ENCODE measurements at regions not wholly inside any gene's neighbourhood (a gene's known extent, or its start where the extent isn't known, plus 50 kb on each side); places are given as distances from the start of the nearest gene placed in this dataset.

- Mint-ChIP-seq H3K4me3 (ENCODE audit: unreplicated experiment) (no peak overlapping the region), H3K27me3 (ENCODE audit: unreplicated experiment) (no peaks in the 10 kb centered on the region), H3K27ac (ENCODE audit: unreplicated experiment) (no peak overlapping the region), H3K9me3 (ENCODE audit: unreplicated experiment) (peaks cover 8% of the 10 kb centered on the region), H3K36me3 (ENCODE audit: unreplicated experiment) (no peaks in the 10 kb centered on the region), H3K4me1 (ENCODE audit: unreplicated experiment) (no peaks in the 10 kb centered on the region)
- peak; percentile 68 for TF ChIP-seq CTCF (IDR thresholded peaks at IDR 0.05)
- DNase-seq (ENCODE audit: extremely low spot score, unreplicated experiment): no peak
Observed at GRCh38 chr14:82710267-82710841, 1176.7 kb upstream of the SEL1L start.

- no peaks in the 10 kb centered on the region for H3K9me3 Mint-ChIP-seq (ENCODE audit: unreplicated experiment)
- H3K36me3 Mint-ChIP-seq (ENCODE audit: unreplicated experiment): no peaks in the 10 kb centered on the region
- H3K27me3 Mint-ChIP-seq (ENCODE audit: unreplicated experiment): no peaks in the 10 kb centered on the region
- no peaks in the 10 kb centered on the region for H3K4me1 Mint-ChIP-seq (ENCODE audit: unreplicated experiment)
- TF ChIP-seq CTCF (IDR thresholded peaks at IDR 0.05): no peak
- no peak for DNase-seq (ENCODE audit: extremely low spot score, unreplicated experiment)
- no peak overlapping the region for H3K27ac Mint-ChIP-seq (ENCODE audit: unreplicated experiment)
- H3K4me3 Mint-ChIP-seq (ENCODE audit: unreplicated experiment): no peak overlapping the region
Observed at GRCh38 chr14:82719617-82720016, 1186.0 kb upstream of the SEL1L start.

GRCh38 chr14:82720431-82720830 is 1186.8 kb upstream of the SEL1L start:
- Mint-ChIP-seq H3K4me1 (ENCODE audit: unreplicated experiment) (no peaks in the 10 kb centered on the region), H3K27me3 (ENCODE audit: unreplicated experiment) (no peaks in the 10 kb centered on the region), H3K27ac (ENCODE audit: unreplicated experiment) (no peak overlapping the region), H3K36me3 (ENCODE audit: unreplicated experiment) (no peaks in the 10 kb centered on the region), H3K4me3 (ENCODE audit: unreplicated experiment) (no peak overlapping the region), H3K9me3 (ENCODE audit: unreplicated experiment) (no peaks in the 10 kb centered on the region)
- DNase-seq (ENCODE audit: extremely low spot score, unreplicated experiment): no peak
- no peak for TF ChIP-seq CTCF (IDR thresholded peaks at IDR 0.05)

- Mint-ChIP-seq H3K9me3 (ENCODE audit: unreplicated experiment) (no peaks in the 10 kb centered on the region), H3K27me3 (ENCODE audit: unreplicated experiment) (no peaks in the 10 kb centered on the region), H3K27ac (ENCODE audit: unreplicated experiment) (no peak overlapping the region), H3K4me3 (ENCODE audit: unreplicated experiment) (no peak overlapping the region), H3K36me3 (ENCODE audit: unreplicated experiment) (no peaks in the 10 kb centered on the region), H3K4me1 (ENCODE audit: unreplicated experiment) (no peaks in the 10 kb centered on the region)
- no peak for TF ChIP-seq CTCF (IDR thresholded peaks at IDR 0.05)
- no peak for DNase-seq (ENCODE audit: extremely low spot score, unreplicated experiment)
Observed at GRCh38 chr14:82720946-82721345, 1187.3 kb upstream of the SEL1L start.

- Mint-ChIP-seq H3K27me3 (ENCODE audit: unreplicated experiment) (no peaks in the 10 kb centered on the region), H3K4me1 (ENCODE audit: unreplicated experiment) (no peaks in the 10 kb centered on the region), H3K4me3 (ENCODE audit: unreplicated experiment) (no peak overlapping the region), H3K36me3 (ENCODE audit: unreplicated experiment) (no peaks in the 10 kb centered on the region), H3K9me3 (ENCODE audit: unreplicated experiment) (peaks cover 4% of the 10 kb centered on the region), H3K27ac (ENCODE audit: unreplicated experiment) (no peak overlapping the region)
- no peak for TF ChIP-seq CTCF (IDR thresholded peaks at IDR 0.05)
- DNase-seq (ENCODE audit: extremely low spot score, unreplicated experiment): no peak
Observed at GRCh38 chr14:82724316-82724715, 1190.7 kb upstream of the SEL1L start.

Measured in osteocyte (in vitro differentiated cells).